ENCODE measurements at regions not wholly inside any gene's neighbourhood (a gene's known extent, or its start where the extent isn't known, plus 50 kb on each side); places are given as distances from the start of the nearest gene placed in this dataset.

DNA sequence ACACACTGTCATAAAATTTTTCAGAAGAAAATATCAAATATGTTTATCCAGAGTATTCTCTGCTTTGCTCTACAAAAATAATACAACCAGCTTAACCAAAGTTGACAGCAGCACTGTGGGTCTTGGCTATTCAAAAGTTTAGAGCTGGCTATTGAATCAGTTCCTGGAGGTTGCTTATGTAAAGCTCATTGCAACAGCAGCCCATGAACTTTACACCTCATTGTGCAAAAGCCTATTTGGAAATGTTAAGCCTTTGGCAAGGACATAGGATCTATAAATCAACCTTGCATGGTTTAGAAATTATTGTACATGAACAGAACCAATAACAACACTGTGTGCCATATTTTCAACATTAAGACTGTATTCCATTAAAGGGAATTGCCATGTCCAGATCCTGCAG, 714.9 kb downstream of the ADGRL2 start (continued):
- TF ChIP-seq, protein P1, sequence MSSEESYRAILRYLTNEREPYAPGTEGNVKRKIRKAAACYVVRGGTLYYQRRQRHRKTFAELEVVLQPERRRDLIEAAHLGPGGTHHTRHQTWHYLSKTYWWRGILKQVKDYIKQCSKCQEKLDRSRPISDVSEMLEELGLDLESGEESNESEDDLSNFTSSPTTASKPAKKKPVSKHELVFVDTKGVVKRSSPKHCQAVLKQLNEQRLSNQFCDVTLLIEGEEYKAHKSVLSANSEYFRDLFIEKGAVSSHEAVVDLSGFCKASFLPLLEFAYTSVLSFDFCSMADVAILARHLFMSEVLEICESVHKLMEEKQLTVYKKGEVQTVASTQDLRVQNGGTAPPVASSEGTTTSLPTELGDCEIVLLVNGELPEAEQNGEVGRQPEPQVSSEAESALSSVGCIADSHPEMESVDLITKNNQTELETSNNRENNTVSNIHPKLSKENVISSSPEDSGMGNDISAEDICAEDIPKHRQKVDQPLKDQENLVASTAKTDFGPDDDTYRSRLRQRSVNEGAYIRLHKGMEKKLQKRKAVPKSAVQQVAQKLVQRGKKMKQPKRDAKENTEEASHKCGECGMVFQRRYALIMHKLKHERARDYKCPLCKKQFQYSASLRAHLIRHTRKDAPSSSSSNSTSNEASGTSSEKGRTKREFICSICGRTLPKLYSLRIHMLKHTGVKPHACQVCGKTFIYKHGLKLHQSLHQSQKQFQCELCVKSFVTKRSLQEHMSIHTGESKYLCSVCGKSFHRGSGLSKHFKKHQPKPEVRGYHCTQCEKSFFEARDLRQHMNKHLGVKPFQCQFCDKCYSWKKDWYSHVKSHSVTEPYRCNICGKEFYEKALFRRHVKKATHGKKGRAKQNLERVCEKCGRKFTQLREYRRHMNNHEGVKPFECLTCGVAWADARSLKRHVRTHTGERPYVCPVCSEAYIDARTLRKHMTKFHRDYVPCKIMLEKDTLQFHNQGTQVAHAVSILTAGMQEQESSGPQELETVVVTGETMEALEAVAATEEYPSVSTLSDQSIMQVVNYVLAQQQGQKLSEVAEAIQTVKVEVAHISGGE (CRISPR knock-in tag; IDR thresholded peaks at IDR 0.05): no peak
- TF ChIP-seq ZZZ3 (IDR thresholded peaks at IDR 0.05; ENCODE audit: control insufficient read depth, insufficient read length, low read depth) (no peak), JUNB (IDR thresholded peaks at IDR 0.05) (no peak), POLR2A (IDR thresholded peaks at IDR 0.05; ENCODE audit: low read depth, low read length) (no peak), KDM1A (IDR thresholded peaks at IDR 0.05; ENCODE audit: borderline replicate concordance) (no peak)
- TF ChIP-seq, protein P2, sequence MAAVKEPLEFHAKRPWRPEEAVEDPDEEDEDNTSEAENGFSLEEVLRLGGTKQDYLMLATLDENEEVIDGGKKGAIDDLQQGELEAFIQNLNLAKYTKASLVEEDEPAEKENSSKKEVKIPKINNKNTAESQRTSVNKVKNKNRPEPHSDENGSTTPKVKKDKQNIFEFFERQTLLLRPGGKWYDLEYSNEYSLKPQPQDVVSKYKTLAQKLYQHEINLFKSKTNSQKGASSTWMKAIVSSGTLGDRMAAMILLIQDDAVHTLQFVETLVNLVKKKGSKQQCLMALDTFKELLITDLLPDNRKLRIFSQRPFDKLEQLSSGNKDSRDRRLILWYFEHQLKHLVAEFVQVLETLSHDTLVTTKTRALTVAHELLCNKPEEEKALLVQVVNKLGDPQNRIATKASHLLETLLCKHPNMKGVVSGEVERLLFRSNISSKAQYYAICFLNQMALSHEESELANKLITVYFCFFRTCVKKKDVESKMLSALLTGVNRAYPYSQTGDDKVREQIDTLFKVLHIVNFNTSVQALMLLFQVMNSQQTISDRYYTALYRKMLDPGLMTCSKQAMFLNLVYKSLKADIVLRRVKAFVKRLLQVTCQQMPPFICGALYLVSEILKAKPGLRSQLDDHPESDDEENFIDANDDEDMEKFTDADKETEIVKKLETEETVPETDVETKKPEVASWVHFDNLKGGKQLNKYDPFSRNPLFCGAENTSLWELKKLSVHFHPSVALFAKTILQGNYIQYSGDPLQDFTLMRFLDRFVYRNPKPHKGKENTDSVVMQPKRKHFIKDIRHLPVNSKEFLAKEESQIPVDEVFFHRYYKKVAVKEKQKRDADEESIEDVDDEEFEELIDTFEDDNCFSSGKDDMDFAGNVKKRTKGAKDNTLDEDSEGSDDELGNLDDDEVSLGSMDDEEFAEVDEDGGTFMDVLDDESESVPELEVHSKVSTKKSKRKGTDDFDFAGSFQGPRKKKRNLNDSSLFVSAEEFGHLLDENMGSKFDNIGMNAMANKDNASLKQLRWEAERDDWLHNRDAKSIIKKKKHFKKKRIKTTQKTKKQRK (IDR thresholded peaks at IDR 0.05; ENCODE audit: low read depth, low read length): no peak
- TF ChIP-seq, protein P3, sequence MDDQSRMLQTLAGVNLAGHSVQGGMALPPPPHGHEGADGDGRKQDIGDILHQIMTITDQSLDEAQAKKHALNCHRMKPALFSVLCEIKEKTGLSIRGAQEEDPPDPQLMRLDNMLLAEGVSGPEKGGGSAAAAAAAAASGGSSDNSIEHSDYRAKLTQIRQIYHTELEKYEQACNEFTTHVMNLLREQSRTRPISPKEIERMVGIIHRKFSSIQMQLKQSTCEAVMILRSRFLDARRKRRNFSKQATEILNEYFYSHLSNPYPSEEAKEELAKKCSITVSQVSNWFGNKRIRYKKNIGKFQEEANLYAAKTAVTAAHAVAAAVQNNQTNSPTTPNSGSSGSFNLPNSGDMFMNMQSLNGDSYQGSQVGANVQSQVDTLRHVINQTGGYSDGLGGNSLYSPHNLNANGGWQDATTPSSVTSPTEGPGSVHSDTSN (IDR thresholded peaks at IDR 0.05; ENCODE audit: insufficient replicate concordance, low read depth, low read length): no peak
